Tibial artery (tissue), 4 donors: ENCODE measurements at regions not wholly inside any gene's neighbourhood (a gene's known extent, or its start where the extent isn't known, plus 50 kb on each side); places are given as distances from the start of the nearest gene placed in this dataset.
"Not testable (repeated sequence)": the region's sequence is repeated elsewhere in the genome, so short reads cannot be mapped to it uniquely, and the experiment has no call there.

Experiments used
- DNase-seq, 2 donors: peaks; one replicate each; pipeline ENCODE4 v3.0.0-alpha.2; 2019
- H3K27ac ChIP-seq, 2 donors: fragments of 200-600 bp; sonication (generic) in 1 of 2; 1 replicate in 1 of 2; 2 replicates in 1 of 2; pipeline ENCODE4 v1.5.1; 2018 to 2019; ENCODE audit warnings: mild to moderate bottlenecking in 1 of 2
- H3K27me3 ChIP-seq, 2 donors: fragments of 200-600 bp; sonication (generic) in 1 of 2; one replicate each; pipeline versions ENCODE4 v1.5.1 to v1.6.0; 2016 to 2019
- H3K36me3 ChIP-seq, 3 donors: fragments of 200-600 bp; sonication (generic) in 2 of 3; one replicate each; pipeline ENCODE4 v1.5.1; 2016 to 2019; ENCODE audit warnings: mild to moderate bottlenecking in 2 of 3
- H3K4me1 ChIP-seq, 4 donors: fragments of 200-600 bp; sonication (generic) in 2 of 4; 1 replicate in 3 of 4; 2 replicates in 1 of 4; pipeline ENCODE4 v1.5.1; 2016 to 2019
- H3K4me3 ChIP-seq, 2 donors: fragments of 200-600 bp; sonication (generic) in 1 of 2; 1 replicate in 1 of 2; 2 replicates in 1 of 2; pipeline ENCODE4 v1.5.1; 2018 to 2019; ENCODE audit warnings: mild to moderate bottlenecking in 2 of 2
- H3K9me3 ChIP-seq, 3 donors: fragments of 200-600 bp; sonication (generic) in 1 of 3; one replicate each; pipeline ENCODE4 v1.5.1; 2016 to 2019
- intact Hi-C: fragments of 100-400 bp; cut with DNase I; formaldehyde crosslinking; loops from one replicate; pipeline ENCODE4 v1.15.0; 2023; ENCODE audit warnings: low total_unique reads
- TF ChIP-seq, protein P1 (sequence below), 2 experiments: fragments of 200-600 bp in 1 of 2; fragments of 450-650 bp in 1 of 2; IDR thresholded peaks; one replicate each; pipeline ENCODE4 v1.5.1; 2017 to 2019; ENCODE audit warnings: antibody characterized with exemption in 2 of 2, mild to moderate bottlenecking in 1 of 2, moderate library complexity in 1 of 2

DNA sequence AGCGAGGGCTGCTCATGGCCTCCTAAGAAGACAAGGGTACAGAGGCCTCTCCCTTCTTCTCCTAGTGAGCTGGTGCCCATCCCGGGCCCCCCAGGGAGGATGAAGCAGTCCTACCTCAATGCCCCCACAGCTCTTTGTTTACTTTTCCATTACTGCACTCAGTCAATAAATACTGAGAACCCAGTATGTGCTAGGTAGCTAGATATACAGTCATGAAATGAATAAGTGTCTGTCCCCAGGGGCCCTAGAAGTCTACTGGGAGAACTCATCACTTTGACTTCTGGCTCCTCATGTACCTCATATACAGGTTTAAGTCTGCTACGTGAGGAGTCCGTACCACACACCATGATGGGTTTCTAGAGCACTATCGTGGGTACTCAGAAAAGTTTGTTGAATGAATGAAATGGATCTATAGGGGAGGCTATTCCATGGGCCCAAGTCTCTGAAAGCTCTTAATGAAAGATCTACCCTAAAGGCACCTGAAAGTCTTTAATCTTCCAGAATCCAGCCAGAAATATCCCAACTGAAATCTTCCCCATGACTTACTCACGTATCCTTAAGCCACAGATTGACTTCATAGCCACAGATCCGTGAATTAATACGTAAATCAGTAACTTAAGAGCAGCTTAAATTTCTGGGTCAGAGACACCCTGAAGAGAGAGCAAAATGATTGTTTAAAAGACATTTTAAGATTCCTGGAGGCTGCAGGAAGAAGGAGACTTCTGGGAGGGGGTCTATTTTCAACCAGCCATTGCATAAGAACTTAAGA is 51.6 kb upstream of the POMP start:
- Histone ChIP-seq H3K36me3 (no peaks in the 10 kb centered on the region), H3K4me3 (no peak overlapping the region), H3K4me1 (no peaks in the 10 kb centered on the region), H3K9me3 (no peaks in the 10 kb centered on the region), H3K27ac (no peak overlapping the region), H3K27me3 (no peaks in the 10 kb centered on the region)
- intact Hi-C loops, result no loop called here
- TF ChIP-seq, protein P1, sequence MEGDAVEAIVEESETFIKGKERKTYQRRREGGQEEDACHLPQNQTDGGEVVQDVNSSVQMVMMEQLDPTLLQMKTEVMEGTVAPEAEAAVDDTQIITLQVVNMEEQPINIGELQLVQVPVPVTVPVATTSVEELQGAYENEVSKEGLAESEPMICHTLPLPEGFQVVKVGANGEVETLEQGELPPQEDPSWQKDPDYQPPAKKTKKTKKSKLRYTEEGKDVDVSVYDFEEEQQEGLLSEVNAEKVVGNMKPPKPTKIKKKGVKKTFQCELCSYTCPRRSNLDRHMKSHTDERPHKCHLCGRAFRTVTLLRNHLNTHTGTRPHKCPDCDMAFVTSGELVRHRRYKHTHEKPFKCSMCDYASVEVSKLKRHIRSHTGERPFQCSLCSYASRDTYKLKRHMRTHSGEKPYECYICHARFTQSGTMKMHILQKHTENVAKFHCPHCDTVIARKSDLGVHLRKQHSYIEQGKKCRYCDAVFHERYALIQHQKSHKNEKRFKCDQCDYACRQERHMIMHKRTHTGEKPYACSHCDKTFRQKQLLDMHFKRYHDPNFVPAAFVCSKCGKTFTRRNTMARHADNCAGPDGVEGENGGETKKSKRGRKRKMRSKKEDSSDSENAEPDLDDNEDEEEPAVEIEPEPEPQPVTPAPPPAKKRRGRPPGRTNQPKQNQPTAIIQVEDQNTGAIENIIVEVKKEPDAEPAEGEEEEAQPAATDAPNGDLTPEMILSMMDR (IDR thresholded peaks at IDR 0.05), result no peak
- no peak for DNase-seq

DNA sequence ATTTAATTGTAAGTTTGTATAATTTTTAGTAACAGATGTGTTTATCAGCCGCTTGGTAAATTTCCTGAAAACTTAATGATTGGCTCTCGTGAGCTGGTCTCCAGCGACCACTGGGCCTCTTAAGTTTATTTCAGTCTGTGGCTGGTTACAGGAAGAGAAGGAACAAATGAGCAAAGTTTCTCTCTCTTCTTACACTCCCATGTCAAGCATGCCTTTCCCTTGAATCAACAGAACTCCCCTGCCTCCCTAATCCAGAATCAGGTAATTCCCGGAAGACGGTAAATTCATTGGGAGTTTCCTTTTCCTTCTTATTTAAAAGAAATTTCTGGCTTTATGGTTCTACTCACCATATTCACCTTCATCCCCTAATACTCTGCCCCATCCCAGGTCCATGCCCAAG is 52.5 kb upstream of the POMP start:
- DNase-seq, result no peak
- Histone ChIP-seq H3K4me3 (no peak overlapping the region), H3K4me1 (no peaks in the 10 kb centered on the region), H3K27ac (no peak overlapping the region), H3K27me3 (no peaks in the 10 kb centered on the region), H3K9me3 (no peaks in the 10 kb centered on the region), H3K36me3 (no peaks in the 10 kb centered on the region)
- TF ChIP-seq, protein P1 (IDR thresholded peaks at IDR 0.05), result no peak
- intact Hi-C loops, result no loop called here

DNA sequence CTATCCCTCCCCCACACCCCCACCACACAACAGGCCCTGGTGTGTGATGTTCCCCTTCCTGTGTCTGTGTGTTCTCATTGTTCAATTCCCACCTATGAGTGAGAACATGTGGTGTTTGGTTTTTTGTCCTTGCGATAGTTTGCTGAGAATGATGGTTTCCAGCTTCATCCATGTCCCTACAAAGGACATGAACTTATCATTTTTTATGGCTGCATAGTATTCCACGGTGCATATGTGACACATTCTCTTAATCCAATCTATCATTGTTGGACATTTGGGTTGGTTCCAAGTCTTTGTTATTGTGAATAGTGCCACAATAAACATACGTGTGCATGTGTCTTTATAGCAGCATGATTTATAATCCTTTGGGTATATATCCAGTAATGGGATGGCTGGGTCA is 53.8 kb upstream of the POMP start:
- H3K27me3 ChIP-seq, H3K27ac ChIP-seq, DNase-seq, H3K4me3 ChIP-seq, intact Hi-C loops, H3K4me1 ChIP-seq, H3K36me3 ChIP-seq, H3K9me3 ChIP-seq: not testable (repeated sequence)

DNA sequence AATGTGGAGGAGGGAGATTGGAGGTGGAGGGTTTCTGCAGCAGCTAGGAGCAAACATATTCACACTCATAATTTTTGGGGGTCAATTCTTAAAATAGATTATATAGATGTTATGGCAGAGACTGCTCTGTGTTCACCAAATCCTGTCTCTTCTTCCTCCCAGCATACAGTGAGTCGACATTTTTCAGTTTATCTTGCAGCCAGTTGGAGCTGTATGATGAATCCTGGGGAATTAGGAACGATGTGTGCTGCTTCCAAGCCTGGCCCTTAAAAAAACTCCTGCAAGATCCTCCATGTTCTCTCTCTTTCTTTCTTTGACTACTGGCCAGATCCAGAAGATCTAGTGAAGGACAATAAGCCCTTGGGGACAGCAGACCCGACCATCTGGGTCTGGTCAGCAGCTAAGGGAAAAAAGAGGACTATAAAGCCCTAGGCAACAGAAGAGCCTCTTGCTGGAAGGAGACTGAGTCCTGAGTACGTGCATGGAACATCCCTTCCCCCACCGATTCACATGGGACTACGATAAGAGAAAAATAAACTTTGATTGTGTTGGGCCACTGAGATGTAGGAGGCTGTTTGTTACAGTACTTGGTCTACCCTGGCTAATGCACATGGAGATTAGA is 55.8 kb upstream of the POMP start:
- Histone ChIP-seq H3K4me3 (no peak overlapping the region), H3K9me3 (peaks cover 0 to 8% (median 0%) of the 10 kb centered on the region in 3 donors), H3K4me1 (peaks cover 0 to 3% (median 0%) of the 10 kb centered on the region in 4 donors), H3K27me3 (no peaks in the 10 kb centered on the region), H3K36me3 (no peaks in the 10 kb centered on the region), H3K27ac (no peak overlapping the region)
- TF ChIP-seq, protein P1 (IDR thresholded peaks at IDR 0.05), result no peak
- intact Hi-C loops, result no loop called here
- DNase-seq, result no peak

DNA sequence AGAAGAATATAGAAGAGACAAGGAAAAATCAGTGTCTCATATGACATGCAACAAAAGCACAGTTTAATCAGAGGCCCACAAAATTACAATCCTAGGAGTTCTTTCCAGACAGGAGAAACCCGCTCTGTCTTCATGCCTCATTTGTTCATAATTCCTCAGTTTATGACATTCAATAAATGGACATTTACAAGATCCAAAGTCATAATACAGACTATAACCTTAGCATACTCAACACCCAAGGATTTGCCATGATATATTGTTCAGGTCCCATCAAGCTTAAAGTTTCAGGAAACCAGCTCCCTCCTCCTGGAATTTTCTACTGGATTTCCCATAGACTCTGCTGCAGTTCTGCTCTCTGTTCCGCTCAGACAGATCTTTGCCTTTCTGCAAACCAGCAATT is 56.4 kb upstream of the POMP start:
- H3K4me1 ChIP-seq, result peaks cover 0 to 9% (median 0%) of the 10 kb centered on the region in 4 donors
- H3K4me3 ChIP-seq, result no peak overlapping the region
- no peaks in the 10 kb centered on the region for H3K36me3 ChIP-seq
- DNase-seq, result no peak
- H3K27ac ChIP-seq, result no peak overlapping the region
- peaks cover 0 to 8% (median 0%) of the 10 kb centered on the region in 3 donors for H3K9me3 ChIP-seq
- intact Hi-C loops, result no loop called here
- TF ChIP-seq, protein P1 (IDR thresholded peaks at IDR 0.05), result no peak
- no peaks in the 10 kb centered on the region for H3K27me3 ChIP-seq

DNA sequence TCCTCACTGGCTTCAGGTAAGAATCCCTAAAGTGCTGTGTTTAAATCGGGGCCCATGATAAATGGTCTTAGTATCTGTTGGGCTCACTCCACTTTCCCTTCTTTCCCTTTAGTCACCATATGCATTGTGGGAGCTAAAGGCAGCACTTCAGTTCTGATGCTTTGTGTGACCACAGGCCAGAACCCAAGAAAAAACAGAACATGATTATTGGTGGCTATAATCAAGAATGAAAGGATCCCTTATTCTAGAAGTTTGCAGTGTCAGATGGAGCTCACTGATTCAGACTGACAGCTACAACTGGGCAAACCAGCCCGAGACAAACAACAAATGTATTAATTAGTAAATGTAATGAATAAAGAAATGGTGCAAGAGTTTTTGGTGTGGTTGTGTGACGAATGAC is 57.3 kb upstream of the POMP start:
- H3K4me1 ChIP-seq, result peaks cover 0 to 12% (median 0%) of the 10 kb centered on the region in 4 donors
- TF ChIP-seq, protein P1 (IDR thresholded peaks at IDR 0.05), result no peak
- no peak for DNase-seq
- H3K27me3 ChIP-seq, result no peaks in the 10 kb centered on the region
- peaks cover 0 to 8% (median 0%) of the 10 kb centered on the region in 3 donors for H3K9me3 ChIP-seq
- intact Hi-C loops, result no loop called here
- H3K4me3 ChIP-seq, result no peak overlapping the region
- H3K36me3 ChIP-seq, result no peaks in the 10 kb centered on the region
- H3K27ac ChIP-seq, result no peak overlapping the region
